ENCODE measurements at regions not wholly inside any gene's neighbourhood (a gene's known extent, or its start where the extent isn't known, plus 50 kb on each side); places are given as distances from the start of the nearest gene placed in this dataset.
A peak's percentile ranks its signal among the peaks of the same experiment; 100 is the strongest.
"Not testable (repeated sequence)": the region's sequence is repeated elsewhere in the genome, so short reads cannot be mapped to it uniquely, and the experiment has no call there.

- Histone ChIP-seq H3K9me3 (no peaks in the 10 kb centered on the region), H3K4me1 (no peaks in the 10 kb centered on the region), H3K36me3 (no peaks in the 10 kb centered on the region), H3K27me3 (no peaks in the 10 kb centered on the region), H3K27ac (no peak overlapping the region), H3K4me3 (no peak overlapping the region)
- no peak for DNase-seq
- no peak for TF ChIP-seq POLR2A (IDR thresholded peaks at IDR 0.05)
- no peak for TF ChIP-seq CTCF (IDR thresholded peaks at IDR 0.05)
Observed at GRCh38 chr3:107224026-107224596, 153.1 kb upstream of the CCDC54 start.

- H3K27ac ChIP-seq: no peak overlapping the region
- no peak overlapping the region for H3K4me3 ChIP-seq
- no peaks in the 10 kb centered on the region for H3K9me3 ChIP-seq
- no peaks in the 10 kb centered on the region for H3K27me3 ChIP-seq
- DNase-seq: no peak
- no peaks in the 10 kb centered on the region for H3K36me3 ChIP-seq
- TF ChIP-seq POLR2A (IDR thresholded peaks at IDR 0.05) (no peak), CTCF (IDR thresholded peaks at IDR 0.05) (no peak)
- no peaks in the 10 kb centered on the region for H3K4me1 ChIP-seq
Observed at GRCh38 chr3:107227091-107227490, 150.1 kb upstream of the CCDC54 start.

GRCh38 chr3:107233877-107234276 lies 143.4 kb upstream of the CCDC54 start:
- H3K9me3 ChIP-seq, H3K4me1 ChIP-seq, H3K36me3 ChIP-seq, H3K27me3 ChIP-seq, H3K4me3 ChIP-seq, DNase-seq, H3K27ac ChIP-seq: not testable (repeated sequence)

- Histone ChIP-seq H3K4me1 (no peaks in the 10 kb centered on the region), H3K27me3 (no peaks in the 10 kb centered on the region), H3K36me3 (no peaks in the 10 kb centered on the region), H3K9me3 (no peaks in the 10 kb centered on the region), H3K4me3 (peak overlapping the region in 3 of 4 donors; percentile 24 to 49 (median 43)), H3K27ac (peak overlapping the region in 2 of 4 donors; percentile 15 to 48)
- DNase-seq: no peak
- TF ChIP-seq POLR2A (IDR thresholded peaks at IDR 0.05) (no peak), CTCF (IDR thresholded peaks at IDR 0.05) (no peak)
Observed at GRCh38 chr3:107235193-107235927, 141.9 kb upstream of the CCDC54 start.

- Histone ChIP-seq H3K9me3 (no peaks in the 10 kb centered on the region), H3K27me3 (no peaks in the 10 kb centered on the region), H3K4me1 (peaks cover 0 to 2% (median 0%) of the 10 kb centered on the region in 4 donors), H3K27ac (peak overlapping the region in 1 of 4 donors; percentile 48), H3K4me3 (peak overlapping the region in 3 of 4 donors; percentile 24 to 49 (median 43)), H3K36me3 (no peaks in the 10 kb centered on the region)
- TF ChIP-seq POLR2A (IDR thresholded peaks at IDR 0.05) (no peak), CTCF (IDR thresholded peaks at IDR 0.05) (peak; percentile 69 to 97 (median 96))
- DNase-seq: peak in 1 of 3 donors; percentile 60
Observed at GRCh38 chr3:107235928-107236315, 141.3 kb upstream of the CCDC54 start.

GRCh38 chr3:107236655-107237337 lies 140.4 kb upstream of the CCDC54 start:
- Histone ChIP-seq H3K4me3 (no peak overlapping the region), H3K27ac (peak overlapping the region in 1 of 4 donors; percentile 48), H3K27me3 (no peaks in the 10 kb centered on the region), H3K9me3 (no peaks in the 10 kb centered on the region), H3K4me1 (peaks cover 0 to 11% (median 0%) of the 10 kb centered on the region in 4 donors), H3K36me3 (no peaks in the 10 kb centered on the region)
- no peak for TF ChIP-seq POLR2A (IDR thresholded peaks at IDR 0.05)
- no peak for TF ChIP-seq CTCF (IDR thresholded peaks at IDR 0.05)
- DNase-seq: no peak

Data from Peyer's patch (tissue), 4 donors.